Upper lobe of left lung (tissue), 4 donors: ENCODE measurements at regions not wholly inside any gene's neighbourhood (a gene's known extent, or its start where the extent isn't known, plus 50 kb on each side); places are given as distances from the start of the nearest gene placed in this dataset.

Experiments used
- EP300 ChIP-seq, 4 donors: sonication (generic); formaldehyde crosslinking; IDR thresholded peaks; one replicate each; pipeline ENCODE4 v1.5.1; 2017; ENCODE audit warnings: antibody characterized with exemption in 4 of 4, control low read depth in 2 of 4
- POLR2A ChIP-seq, 4 donors: fragments of 450-650 bp; IDR thresholded peaks; one replicate each; pipeline ENCODE4 v1.5.1; 2016 to 2017; ENCODE audit warnings: antibody characterized with exemption in 4 of 4, mild to moderate bottlenecking in 2 of 4
- POLR2AphosphoS5 ChIP-seq, 2 donors: sonication (generic); formaldehyde crosslinking; IDR thresholded peaks; one replicate each; pipeline ENCODE4 v1.5.1; 2017; ENCODE audit warnings: antibody characterized with exemption in 2 of 2
- TF ChIP-seq, protein P1 (sequence below), 6 experiments: fragments of 450-650 bp in 4 of 6; fragments of 200-600 bp in 2 of 6; sonication (generic) in 2 of 6; IDR thresholded peaks; one replicate each; pipeline ENCODE4 v1.5.1; 2016 to 2019; ENCODE audit warnings: antibody characterized with exemption in 6 of 6

DNA sequence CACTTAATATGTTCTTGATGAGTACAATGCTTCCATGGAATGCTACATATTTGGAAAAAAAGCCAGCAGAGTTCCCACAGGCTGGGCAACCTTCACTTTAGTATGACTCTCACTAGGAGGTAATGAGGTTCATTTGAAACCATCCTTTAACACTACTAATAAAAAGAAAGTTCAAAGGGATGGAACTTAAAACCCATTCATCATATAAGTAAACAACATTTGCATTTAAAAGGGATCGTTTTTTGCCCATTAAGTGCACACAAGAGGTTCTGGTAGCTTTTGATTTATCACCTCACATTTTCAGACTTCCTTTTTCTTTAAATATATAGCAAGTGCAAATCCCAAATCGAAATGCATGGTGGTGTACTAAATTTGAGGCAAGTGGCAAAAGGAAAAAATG, 270.8 kb upstream of the DCC start:
- TF ChIP-seq EP300 (IDR thresholded peaks at IDR 0.05) (no peak), POLR2A (IDR thresholded peaks at IDR 0.05) (no peak), POLR2AphosphoS5 (IDR thresholded peaks at IDR 0.05) (no peak)
- TF ChIP-seq, protein P1, sequence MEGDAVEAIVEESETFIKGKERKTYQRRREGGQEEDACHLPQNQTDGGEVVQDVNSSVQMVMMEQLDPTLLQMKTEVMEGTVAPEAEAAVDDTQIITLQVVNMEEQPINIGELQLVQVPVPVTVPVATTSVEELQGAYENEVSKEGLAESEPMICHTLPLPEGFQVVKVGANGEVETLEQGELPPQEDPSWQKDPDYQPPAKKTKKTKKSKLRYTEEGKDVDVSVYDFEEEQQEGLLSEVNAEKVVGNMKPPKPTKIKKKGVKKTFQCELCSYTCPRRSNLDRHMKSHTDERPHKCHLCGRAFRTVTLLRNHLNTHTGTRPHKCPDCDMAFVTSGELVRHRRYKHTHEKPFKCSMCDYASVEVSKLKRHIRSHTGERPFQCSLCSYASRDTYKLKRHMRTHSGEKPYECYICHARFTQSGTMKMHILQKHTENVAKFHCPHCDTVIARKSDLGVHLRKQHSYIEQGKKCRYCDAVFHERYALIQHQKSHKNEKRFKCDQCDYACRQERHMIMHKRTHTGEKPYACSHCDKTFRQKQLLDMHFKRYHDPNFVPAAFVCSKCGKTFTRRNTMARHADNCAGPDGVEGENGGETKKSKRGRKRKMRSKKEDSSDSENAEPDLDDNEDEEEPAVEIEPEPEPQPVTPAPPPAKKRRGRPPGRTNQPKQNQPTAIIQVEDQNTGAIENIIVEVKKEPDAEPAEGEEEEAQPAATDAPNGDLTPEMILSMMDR (IDR thresholded peaks at IDR 0.05): no peak
